GM23248 (cell line): ENCODE measurements at regions not wholly inside any gene's neighbourhood (a gene's known extent, or its start where the extent isn't known, plus 50 kb on each side); places are given as distances from the start of the nearest gene placed in this dataset.

ENCODE experiments used
- DNase-seq: peaks from one replicate; pipeline ENCODE4 v3.0.0-alpha.2; 2015
- H2AFZ ChIP-seq: fragments of 200-600 bp; sonication (generic); 2 replicates; pipeline ENCODE4 v1.6.1; 2016; ENCODE audit warnings: antibody characterized with exemption
- H3F3A ChIP-seq: fragments of 200-600 bp; sonication (generic); 2 replicates; pipeline ENCODE4 v1.6.1; 2016; ENCODE audit warnings: mild to moderate bottlenecking, antibody characterized with exemption, mixed run types; ENCODE audit not compliant: insufficient read depth
- H3K27ac ChIP-seq: fragments of 200-600 bp; sonication (generic); 2 replicates; pipeline ENCODE4 v1.5.1; 2016; ENCODE audit warnings: mild to moderate bottlenecking
- H3K27me3 ChIP-seq: fragments of 200-600 bp; sonication (generic); replicated peaks from 2 replicates; pipeline ENCODE4 v1.6.1; 2016; ENCODE audit warnings: mild to moderate bottlenecking; ENCODE audit not compliant: insufficient read depth
- H3K36me3 ChIP-seq: fragments of 200-600 bp; sonication (generic); 2 replicates; pipeline ENCODE4 v1.6.1; 2016; ENCODE audit warnings: low read depth, mild to moderate bottlenecking
- H3K4me1 ChIP-seq: fragments of 200-600 bp; sonication (generic); 2 replicates; pipeline ENCODE4 v1.6.1; 2016; ENCODE audit warnings: mild to moderate bottlenecking; ENCODE audit not compliant: insufficient read depth
- H3K4me2 ChIP-seq: fragments of 200-600 bp; sonication (generic); one replicate; pipeline ENCODE4 v1.6.1; 2016; ENCODE audit warnings: mild to moderate bottlenecking; ENCODE audit not compliant: unreplicated experiment
- H3K4me3 ChIP-seq: fragments of 200-600 bp; sonication (generic); 2 replicates; pipeline ENCODE4 v1.5.1; 2016; ENCODE audit warnings: mild to moderate bottlenecking
- H3K79me2 ChIP-seq: fragments of 200-600 bp; sonication (generic); 2 replicates; pipeline ENCODE4 v1.6.1; 2016; ENCODE audit warnings: mild to moderate bottlenecking; ENCODE audit not compliant: insufficient read depth
- H3K9ac ChIP-seq: fragments of 200-600 bp; sonication (generic); 2 replicates; pipeline ENCODE4 v1.6.1; 2016; ENCODE audit warnings: mild to moderate bottlenecking
- H3K9me2 ChIP-seq: fragments of 200-600 bp; sonication (generic); 2 replicates; pipeline ENCODE4 v1.6.1; 2016; ENCODE audit warnings: mixed run types, mild to moderate bottlenecking, moderate library complexity; ENCODE audit not compliant: insufficient read depth
- H3K9me3 ChIP-seq: fragments of 200-600 bp; sonication (generic); one replicate; pipeline ENCODE4 v1.6.1; 2017; ENCODE audit warnings: low read depth
- H4K20me1 ChIP-seq: fragments of 200-600 bp; sonication (generic); 2 replicates; pipeline ENCODE4 v1.6.0; 2016; ENCODE audit not compliant: insufficient read depth
- EZH2 ChIP-seq: fragments of 200-600 bp; sonication (generic); IDR thresholded peaks from 2 replicates; pipeline ENCODE4 v1.6.1; 2018; ENCODE audit warnings: antibody characterized with exemption, mild to moderate bottlenecking; ENCODE audit not compliant: insufficient read depth, poor library complexity, severe bottlenecking
- EZH2phosphoT487 ChIP-seq: fragments of 200-600 bp; sonication (generic); IDR thresholded peaks from 2 replicates; pipeline ENCODE4 v1.6.1; 2018; ENCODE audit warnings: antibody characterized with exemption, moderate library complexity, mild to moderate bottlenecking, low read depth; ENCODE audit not compliant: insufficient read depth
- WGBS, 2 experiments: methylation state at CpG; one replicate each; pipeline ENCODE4 v1.1.6; 2015 to 2017; ENCODE audit warnings: low lambda C conversion rate in 2 of 2, low coverage in 1 of 2; ENCODE audit errors: missing lambda C conversion rate in 2 of 2; 5-methylcytosine and 5-hydroxymethylcytosine counted together
- in situ Hi-C: fragments of 300-500 bp; cut with MboI; formaldehyde crosslinking; loops from 2 replicates; pipeline ENCODE4 v1.15.0; 2020

- in situ Hi-C loops, result no loop called here
- no peaks in the 10 kb centered on the region for H3K4me1 ChIP-seq
- H3K4me2 ChIP-seq, result no peak overlapping the region
- no peak overlapping the region for H3K4me3 ChIP-seq
- WGBS, 2 experiments, result 22 to 24% methylated on average over 4 of the region's 4 CpGs
- no peaks in the 10 kb centered on the region for H4K20me1 ChIP-seq
- H3K27me3 ChIP-seq, result peaks cover 41% of the 10 kb centered on the region
- no peak for DNase-seq
- H3K36me3 ChIP-seq, result no peaks in the 10 kb centered on the region
- no peak for TF ChIP-seq EZH2
- H3K9ac ChIP-seq, result no peak overlapping the region
- H3K9me2 ChIP-seq, result no peaks in the 10 kb centered on the region
- H2AFZ ChIP-seq, result no peak overlapping the region
- H3K79me2 ChIP-seq, result no peaks in the 10 kb centered on the region
- no peak overlapping the region for H3K27ac ChIP-seq
- H3F3A ChIP-seq, result no peaks in the 10 kb centered on the region
- H3K9me3 ChIP-seq, result no peaks in the 10 kb centered on the region
These were observed 105.5 kb upstream of the PROK2 start for GRCh38 chr3:71890356-71890931.

DNA sequence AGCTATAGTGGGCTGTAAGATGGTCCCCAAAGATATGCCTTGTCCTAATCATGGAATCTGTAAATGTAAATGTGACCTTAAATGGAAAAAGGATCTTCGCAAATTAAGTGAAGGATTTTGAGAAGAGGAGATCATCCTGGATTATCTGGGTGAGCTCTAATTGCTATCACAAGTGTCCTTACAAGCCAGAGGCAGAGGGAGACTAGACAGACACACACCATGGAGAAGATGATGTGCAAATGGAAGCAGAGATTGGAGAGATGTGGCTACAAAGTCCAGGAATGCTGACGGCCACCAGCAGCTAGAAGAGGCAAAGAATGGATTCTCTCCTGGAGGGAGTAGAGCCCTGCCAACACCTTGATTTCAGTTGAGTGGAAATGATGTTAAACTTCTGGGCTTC lies 102.3 kb upstream of the PROK2 start:
- Histone ChIP-seq H3K27me3 (peaks cover 38% of the 10 kb centered on the region), H3K27ac (no peak overlapping the region), H3K4me1 (no peaks in the 10 kb centered on the region), H4K20me1 (no peaks in the 10 kb centered on the region), H3F3A (no peaks in the 10 kb centered on the region), H3K36me3 (no peaks in the 10 kb centered on the region), H3K4me3 (no peak overlapping the region), H2AFZ (no peak overlapping the region), H3K9me3 (no peaks in the 10 kb centered on the region), H3K4me2 (no peak overlapping the region), H3K9ac (no peak overlapping the region), H3K9me2 (no peaks in the 10 kb centered on the region), H3K79me2 (no peaks in the 10 kb centered on the region)
- 82 to 87% methylated on average over 2 of the region's 2 CpGs for WGBS, 2 experiments
- no peak for DNase-seq
- in situ Hi-C loops, result no loop called here
- TF ChIP-seq EZH2phosphoT487, result no peak
- no peak for TF ChIP-seq EZH2

GRCh38 chr3:71885006-71885405 lies 100.1 kb upstream of the PROK2 start:
- Histone ChIP-seq H3K9me2 (no peaks in the 10 kb centered on the region), H4K20me1 (no peaks in the 10 kb centered on the region), H3K27ac (no peak overlapping the region), H3K36me3 (no peaks in the 10 kb centered on the region), H3K4me1 (no peaks in the 10 kb centered on the region), H3K9ac (no peak overlapping the region), H3K4me2 (no peak overlapping the region), H3K4me3 (no peak overlapping the region), H3K79me2 (no peaks in the 10 kb centered on the region), H2AFZ (no peak overlapping the region), H3K9me3 (no peaks in the 10 kb centered on the region), H3K27me3 (peaks cover 35% of the 10 kb centered on the region), H3F3A (no peaks in the 10 kb centered on the region)
- in situ Hi-C loops, result no loop called here
- no peak for DNase-seq
- TF ChIP-seq EZH2, result no peak
- TF ChIP-seq EZH2phosphoT487, result no peak

GRCh38 chr3:71881732-71882131 lies 96.8 kb upstream of the PROK2 start:
- no peaks in the 10 kb centered on the region for H3K36me3 ChIP-seq
- 45 to 54% methylated on average over 2 of the region's 2 CpGs for WGBS, 2 experiments
- no peak for DNase-seq
- no peaks in the 10 kb centered on the region for H3K79me2 ChIP-seq
- no peaks in the 10 kb centered on the region for H3K9me2 ChIP-seq
- peaks cover 31% of the 10 kb centered on the region for H3K27me3 ChIP-seq
- H3K27ac ChIP-seq, result no peak overlapping the region
- TF ChIP-seq EZH2 (no peak), EZH2phosphoT487 (no peak)
- in situ Hi-C loops, result no loop called here
- H4K20me1 ChIP-seq, result no peaks in the 10 kb centered on the region
- no peaks in the 10 kb centered on the region for H3K4me1 ChIP-seq
- H2AFZ ChIP-seq, result no peak overlapping the region
- no peak overlapping the region for H3K4me2 ChIP-seq
- H3F3A ChIP-seq, result no peaks in the 10 kb centered on the region
- no peak overlapping the region for H3K4me3 ChIP-seq
- H3K9ac ChIP-seq, result no peak overlapping the region
- no peaks in the 10 kb centered on the region for H3K9me3 ChIP-seq

- Histone ChIP-seq H3K9me2 (no peaks in the 10 kb centered on the region), H2AFZ (no peak overlapping the region), H3K4me2 (no peak overlapping the region), H3K79me2 (no peaks in the 10 kb centered on the region), H4K20me1 (no peaks in the 10 kb centered on the region), H3K27ac (no peak overlapping the region), H3K9ac (no peak overlapping the region), H3K27me3 (peaks cover 25% of the 10 kb centered on the region), H3K4me3 (no peak overlapping the region), H3K4me1 (no peaks in the 10 kb centered on the region), H3K36me3 (no peaks in the 10 kb centered on the region), H3F3A (no peaks in the 10 kb centered on the region), H3K9me3 (no peaks in the 10 kb centered on the region)
- no peak for DNase-seq
- in situ Hi-C loops, result no loop called here
- 72 to 79% methylated on average over 2 of the region's 2 CpGs for WGBS, 2 experiments
- TF ChIP-seq EZH2, result no peak
- TF ChIP-seq EZH2phosphoT487, result no peak
These were observed 96.1 kb upstream of the PROK2 start for GRCh38 chr3:71881041-71881440.
